ENCODE measurements at regions not wholly inside any gene's neighbourhood (a gene's known extent, or its start where the extent isn't known, plus 50 kb on each side); places are given as distances from the start of the nearest gene placed in this dataset.

DNA sequence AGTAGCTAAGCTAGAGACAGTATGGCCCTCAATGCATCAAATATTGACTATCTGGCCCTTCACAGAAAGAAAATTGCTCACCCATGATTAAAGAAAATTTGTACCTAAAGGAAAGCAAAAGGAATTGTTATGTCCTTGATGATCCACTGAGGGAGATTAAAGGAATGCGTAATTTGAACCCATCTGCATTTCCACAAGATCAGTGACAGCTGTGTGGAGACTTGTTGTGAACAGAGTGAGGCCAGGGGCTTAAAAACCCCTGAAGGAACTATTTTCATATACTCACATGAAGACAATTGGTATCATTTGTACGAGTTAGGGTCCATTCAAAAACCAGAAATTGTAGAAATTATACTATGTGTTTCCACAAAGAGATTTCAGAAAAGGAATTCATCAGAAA, 1908.1 kb upstream of the SEL1L start:
- Histone ChIP-seq H3K79me2 (ENCODE audit: control insufficient read depth, insufficient read depth, low read length, poor library complexity) (no peaks in the 10 kb centered on the region), H4K12ac (ENCODE audit: low read depth, low read length) (no peak overlapping the region), H2AFZ (ENCODE audit: insufficient read depth, low read length, poor library complexity) (no peak overlapping the region), H3K23ac (ENCODE audit: low read length) (no peak overlapping the region), H3K27me3 (ENCODE audit: insufficient read depth, low read length) (no peaks in the 10 kb centered on the region), H3K4me2 (ENCODE audit: low read length) (no peak overlapping the region), H3K27ac (ENCODE audit: low read depth, low read length) (no peak overlapping the region), H2BK12ac (ENCODE audit: low read length) (no peak overlapping the region), H3K36me3 (ENCODE audit: control insufficient read depth in 1 of 2, insufficient read depth in 2 of 2, low read length in 2 of 2) (no peaks in the 10 kb centered on the region), H4K8ac (ENCODE audit: low read depth, low read length) (no peak overlapping the region), H3K9ac (ENCODE audit: low read length) (no peak overlapping the region), H3K79me1 (ENCODE audit: low read length) (no peaks in the 10 kb centered on the region), H2BK120ac (ENCODE audit: insufficient read depth, low read length, poor library complexity) (no peak overlapping the region), H3K9me3 (ENCODE audit: insufficient read depth, low read depth, low read length) (no peaks in the 10 kb centered on the region), H3K4ac (ENCODE audit: low read depth, low read length) (no peak overlapping the region), H3K14ac (ENCODE audit: low read length) (no peak overlapping the region), H2AK5ac (ENCODE audit: low read length) (no peak overlapping the region), H3K18ac (ENCODE audit: low read length) (no peak overlapping the region), H2BK5ac (ENCODE audit: low read depth, low read length, poor library complexity) (no peak overlapping the region), H3K4me1 (ENCODE audit: control insufficient read depth in 1 of 2, insufficient read depth in 2 of 2, low read length in 2 of 2) (no peaks in the 10 kb centered on the region), H4K91ac (ENCODE audit: low read depth, low read length) (no peak overlapping the region), H3K4me3 (ENCODE audit: low read depth, low read length) (no peak overlapping the region)
- no CpG with 5 or more reads among the region's 2 CpGs for WGBS (ENCODE audit: extremely low coverage, insufficient coverage, insufficient read length)
- no peak for DNase-seq

DNA sequence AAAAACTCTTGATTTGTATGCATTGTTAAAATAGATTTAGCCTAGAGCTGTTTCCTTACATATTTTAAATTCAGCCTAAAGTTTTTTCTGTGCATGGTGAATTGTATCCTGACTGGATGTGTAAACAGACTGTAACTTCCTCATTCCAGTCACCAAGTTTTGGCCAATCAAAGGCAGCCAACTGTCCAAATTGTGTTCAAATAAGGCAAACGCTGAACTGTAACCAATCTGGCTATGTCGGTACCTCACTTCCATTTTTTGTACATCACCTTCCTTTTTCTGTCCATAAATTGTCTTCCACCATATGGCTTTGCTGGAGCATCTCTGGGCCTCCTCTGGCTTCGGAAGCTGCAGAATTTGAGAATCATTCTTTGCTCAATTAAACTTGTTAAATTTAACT, 1921.9 kb upstream of the SEL1L start:
- no peak overlapping the region for H3K14ac ChIP-seq (ENCODE audit: low read length)
- H3K18ac ChIP-seq (ENCODE audit: low read length) = no peak overlapping the region
- H4K8ac ChIP-seq (ENCODE audit: low read depth, low read length) = no peak overlapping the region
- peaks cover 4% of the 10 kb centered on the region for H3K9me3 ChIP-seq (ENCODE audit: insufficient read depth, low read depth, low read length)
- WGBS (ENCODE audit: extremely low coverage, insufficient coverage, insufficient read length) = no CpG with 5 or more reads among the region's 3 CpGs
- H3K27me3 ChIP-seq (ENCODE audit: insufficient read depth, low read length) = no peaks in the 10 kb centered on the region
- H4K12ac ChIP-seq (ENCODE audit: low read depth, low read length) = no peak overlapping the region
- H2BK12ac ChIP-seq (ENCODE audit: low read length) = no peak overlapping the region
- no peak overlapping the region for H3K4me3 ChIP-seq (ENCODE audit: low read depth, low read length)
- H2BK120ac ChIP-seq (ENCODE audit: insufficient read depth, low read length, poor library complexity) = no peak overlapping the region
- H3K4ac ChIP-seq (ENCODE audit: low read depth, low read length) = no peak overlapping the region
- no peak overlapping the region for H3K4me2 ChIP-seq (ENCODE audit: low read length)
- no peak overlapping the region for H2AK5ac ChIP-seq (ENCODE audit: low read length)
- H3K79me2 ChIP-seq (ENCODE audit: control insufficient read depth, insufficient read depth, low read length, poor library complexity) = no peaks in the 10 kb centered on the region
- no peaks in the 10 kb centered on the region for H3K4me1 ChIP-seq (ENCODE audit: control insufficient read depth in 1 of 2, insufficient read depth in 2 of 2, low read length in 2 of 2)
- H2AFZ ChIP-seq (ENCODE audit: insufficient read depth, low read length, poor library complexity) = no peak overlapping the region
- H3K27ac ChIP-seq (ENCODE audit: low read depth, low read length) = no peak overlapping the region
- no peak overlapping the region for H4K91ac ChIP-seq (ENCODE audit: low read depth, low read length)
- DNase-seq = no peak
- H3K23ac ChIP-seq (ENCODE audit: low read length) = no peak overlapping the region
- peaks cover 0 to 2% of the 10 kb centered on the region in 2 experiments for H3K36me3 ChIP-seq (ENCODE audit: control insufficient read depth in 1 of 2, insufficient read depth in 2 of 2, low read length in 2 of 2)
- no peaks in the 10 kb centered on the region for H3K79me1 ChIP-seq (ENCODE audit: low read length)
- no peak overlapping the region for H3K9ac ChIP-seq (ENCODE audit: low read length)
- H2BK5ac ChIP-seq (ENCODE audit: low read depth, low read length, poor library complexity) = no peak overlapping the region

DNA sequence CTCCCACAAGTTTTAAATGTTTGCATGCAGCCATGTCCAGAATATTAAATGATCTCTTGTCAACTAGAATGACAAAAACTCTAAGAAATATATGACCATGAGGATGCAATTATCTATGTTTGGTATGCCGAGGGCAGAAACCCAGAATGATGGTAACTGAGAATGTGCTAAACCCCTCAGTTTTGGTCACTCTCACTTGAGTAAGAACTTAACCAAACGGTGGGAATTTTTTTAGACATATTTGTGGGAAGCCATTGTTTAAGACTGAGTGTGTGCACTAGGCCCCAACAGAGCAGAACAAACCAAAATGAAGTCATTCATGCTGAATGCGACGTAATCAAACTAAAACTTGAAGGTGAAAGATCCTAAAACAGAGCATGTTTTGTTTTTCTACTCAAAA, 1927.9 kb upstream of the SEL1L start:
- Histone ChIP-seq H3K27ac (ENCODE audit: low read depth, low read length) (no peak overlapping the region), H3K14ac (ENCODE audit: low read length) (no peak overlapping the region), H3K23ac (ENCODE audit: low read length) (no peak overlapping the region), H3K4ac (ENCODE audit: low read depth, low read length) (no peak overlapping the region), H2AFZ (ENCODE audit: insufficient read depth, low read length, poor library complexity) (no peak overlapping the region), H3K9me3 (ENCODE audit: insufficient read depth, low read depth, low read length) (peaks cover 4% of the 10 kb centered on the region), H3K9ac (ENCODE audit: low read length) (no peak overlapping the region), H3K4me3 (ENCODE audit: low read depth, low read length) (no peak overlapping the region), H4K8ac (ENCODE audit: low read depth, low read length) (no peak overlapping the region), H3K36me3 (ENCODE audit: control insufficient read depth in 1 of 2, insufficient read depth in 2 of 2, low read length in 2 of 2) (peaks cover 0 to 2% of the 10 kb centered on the region in 2 experiments), H3K27me3 (ENCODE audit: insufficient read depth, low read length) (no peaks in the 10 kb centered on the region), H3K79me1 (ENCODE audit: low read length) (no peaks in the 10 kb centered on the region), H2BK5ac (ENCODE audit: low read depth, low read length, poor library complexity) (no peak overlapping the region), H3K4me2 (ENCODE audit: low read length) (no peak overlapping the region), H4K91ac (ENCODE audit: low read depth, low read length) (no peak overlapping the region), H3K79me2 (ENCODE audit: control insufficient read depth, insufficient read depth, low read length, poor library complexity) (no peaks in the 10 kb centered on the region), H4K12ac (ENCODE audit: low read depth, low read length) (no peak overlapping the region), H3K4me1 (ENCODE audit: control insufficient read depth in 1 of 2, insufficient read depth in 2 of 2, low read length in 2 of 2) (no peaks in the 10 kb centered on the region), H2BK120ac (ENCODE audit: insufficient read depth, low read length, poor library complexity) (no peak overlapping the region), H3K18ac (ENCODE audit: low read length) (no peak overlapping the region), H2BK12ac (ENCODE audit: low read length) (no peak overlapping the region), H2AK5ac (ENCODE audit: low read length) (no peak overlapping the region)
- no CpG with 5 or more reads among the region's 4 CpGs for WGBS (ENCODE audit: extremely low coverage, insufficient coverage, insufficient read length)
- no peak for DNase-seq

DNA sequence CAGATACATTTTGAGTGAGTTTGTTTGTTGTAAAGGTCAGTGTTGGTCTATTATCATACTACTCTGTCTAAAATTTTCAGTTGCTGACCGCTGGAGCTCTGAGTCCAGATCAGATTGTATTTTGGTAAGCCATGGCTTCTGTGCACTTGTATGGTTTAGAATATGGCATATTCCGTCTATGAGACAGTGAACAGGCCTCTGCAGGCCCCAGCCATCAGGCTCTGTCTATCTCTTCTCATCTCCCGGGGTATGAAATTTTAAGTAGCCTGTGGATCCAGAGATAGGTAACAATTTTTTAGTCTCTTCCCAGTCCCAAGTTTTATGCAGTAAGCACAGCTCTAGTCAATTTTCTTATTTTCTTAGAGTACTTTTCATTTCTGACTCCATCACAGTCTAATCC, 1929.1 kb upstream of the SEL1L start:
- H3K4ac ChIP-seq (ENCODE audit: low read depth, low read length) = no peak overlapping the region
- H2BK12ac ChIP-seq (ENCODE audit: low read length) = no peak overlapping the region
- no peaks in the 10 kb centered on the region for H3K27me3 ChIP-seq (ENCODE audit: insufficient read depth, low read length)
- no peaks in the 10 kb centered on the region for H3K79me1 ChIP-seq (ENCODE audit: low read length)
- H3K36me3 ChIP-seq (ENCODE audit: control insufficient read depth in 1 of 2, insufficient read depth in 2 of 2, low read length in 2 of 2) = peaks cover 0 to 2% of the 10 kb centered on the region in 2 experiments
- H3K9me3 ChIP-seq (ENCODE audit: insufficient read depth, low read depth, low read length) = peaks cover 4% of the 10 kb centered on the region
- H4K12ac ChIP-seq (ENCODE audit: low read depth, low read length) = no peak overlapping the region
- H3K14ac ChIP-seq (ENCODE audit: low read length) = no peak overlapping the region
- H2BK120ac ChIP-seq (ENCODE audit: insufficient read depth, low read length, poor library complexity) = no peak overlapping the region
- H3K27ac ChIP-seq (ENCODE audit: low read depth, low read length) = no peak overlapping the region
- no CpG with 5 or more reads among the region's 3 CpGs for WGBS (ENCODE audit: extremely low coverage, insufficient coverage, insufficient read length)
- no peak overlapping the region for H2BK5ac ChIP-seq (ENCODE audit: low read depth, low read length, poor library complexity)
- no peaks in the 10 kb centered on the region for H3K4me1 ChIP-seq (ENCODE audit: control insufficient read depth in 1 of 2, insufficient read depth in 2 of 2, low read length in 2 of 2)
- H3K4me2 ChIP-seq (ENCODE audit: low read length) = no peak overlapping the region
- H3K79me2 ChIP-seq (ENCODE audit: control insufficient read depth, insufficient read depth, low read length, poor library complexity) = no peaks in the 10 kb centered on the region
- H2AFZ ChIP-seq (ENCODE audit: insufficient read depth, low read length, poor library complexity) = no peak overlapping the region
- no peak overlapping the region for H3K23ac ChIP-seq (ENCODE audit: low read length)
- H4K8ac ChIP-seq (ENCODE audit: low read depth, low read length) = no peak overlapping the region
- H2AK5ac ChIP-seq (ENCODE audit: low read length) = no peak overlapping the region
- H4K91ac ChIP-seq (ENCODE audit: low read depth, low read length) = no peak overlapping the region
- H3K9ac ChIP-seq (ENCODE audit: low read length) = no peak overlapping the region
- DNase-seq = no peak
- H3K18ac ChIP-seq (ENCODE audit: low read length) = no peak overlapping the region
- H3K4me3 ChIP-seq (ENCODE audit: low read depth, low read length) = no peak overlapping the region
